Bronchial epithelial cell (primary cell): ENCODE measurements at regions not wholly inside any gene's neighbourhood (a gene's known extent, or its start where the extent isn't known, plus 50 kb on each side); places are given as distances from the start of the nearest gene placed in this dataset.

ENCODE experiments used
- DNase-seq: peaks from one replicate; pipeline ENCODE4 v3.0.0-alpha.2; 2010; ENCODE audit warnings: low read depth
- FAIRE-seq: peaks from 2 replicates; lab custom pipeline; 2011; peaks lifted over from hg19 to GRCh38; lab: Jason Lieb, UNC
- H3K27me3 ChIP-seq: 2 replicates; pipeline ENCODE4 v1.5.1; 2011; ENCODE audit warnings: low read length; ENCODE audit not compliant: control insufficient read depth, insufficient read depth
- H3K36me3 ChIP-seq: 2 replicates; pipeline ENCODE4 v1.5.1; 2011; ENCODE audit warnings: low read length; ENCODE audit not compliant: control insufficient read depth, insufficient read depth
- H3K4me3 ChIP-seq: 2 replicates; pipeline ENCODE4 v1.5.1; 2011; ENCODE audit warnings: mild to moderate bottlenecking, low read depth, low read length, control low read depth
- CTCF ChIP-seq: IDR thresholded peaks from 2 replicates; pipeline ENCODE4 v1.5.1; 2011; ENCODE audit warnings: mild to moderate bottlenecking, moderate library complexity, low read length, control low read depth, inconsistent platforms; ENCODE audit not compliant: insufficient read depth, severe bottlenecking

DNA sequence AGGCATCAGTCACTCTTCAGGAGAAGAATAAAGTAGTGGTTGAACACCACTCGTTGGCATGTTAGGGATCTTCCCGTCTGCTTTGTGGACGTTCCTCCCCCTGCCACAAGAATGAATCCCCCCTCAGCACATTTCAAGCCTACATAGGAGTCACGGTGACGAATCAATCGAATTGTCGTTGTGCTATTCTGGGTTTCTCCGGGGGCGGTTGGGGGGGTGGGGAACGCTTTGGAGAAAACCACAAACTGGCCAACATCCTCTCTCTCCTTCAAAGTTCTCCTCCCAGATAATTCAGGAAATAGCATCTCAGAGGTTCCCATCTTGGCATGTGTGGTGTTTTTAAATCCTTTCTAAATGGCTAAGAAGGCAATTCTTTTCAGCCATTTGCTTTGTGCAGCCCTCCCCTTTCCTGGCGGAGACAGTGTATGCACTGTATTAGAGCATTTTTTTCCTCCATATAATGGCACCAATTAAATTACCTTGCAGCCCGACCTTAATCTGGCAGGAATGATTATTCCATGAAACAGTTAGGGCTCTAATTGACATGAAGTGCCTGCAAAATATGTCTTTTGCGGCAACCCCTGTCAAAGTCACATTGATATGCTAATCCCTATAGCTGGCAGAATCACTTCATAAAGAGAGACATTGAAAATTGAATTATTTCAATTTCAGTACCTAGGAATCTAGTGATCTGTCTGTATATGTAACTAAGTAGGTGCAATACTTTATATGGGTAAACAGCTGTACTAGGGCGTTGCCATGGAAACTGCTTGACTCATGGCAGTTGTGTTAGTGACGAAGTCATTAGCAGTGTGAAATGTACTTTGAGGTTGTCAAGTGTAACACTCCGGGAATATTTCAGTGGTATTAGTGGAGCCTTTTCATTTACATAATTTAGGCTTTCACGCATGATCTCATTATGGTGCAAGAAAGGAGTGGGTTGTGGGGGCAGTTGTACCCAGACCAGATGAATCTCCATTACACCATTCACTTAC is 323.4 kb upstream of the SLC14A2 start:
- FAIRE-seq, result no peak
- Histone ChIP-seq H3K36me3 (no peaks in the 10 kb centered on the region), H3K4me3 (no peak overlapping the region), H3K27me3 (no peaks in the 10 kb centered on the region)
- TF ChIP-seq CTCF, result no peak
- DNase-seq, result peak; percentile 18

GRCh38 chr18:45295388-45295787 is 319.9 kb upstream of the SLC14A2 start:
- peak; percentile 18 for FAIRE-seq
- no peak for TF ChIP-seq CTCF

GRCh38 chr18:45298986-45299385 is 316.3 kb upstream of the SLC14A2 start:
- FAIRE-seq (no peak), DNase-seq (no peak)
- no peak for TF ChIP-seq CTCF
- Histone ChIP-seq H3K4me3 (no peak overlapping the region), H3K36me3 (no peaks in the 10 kb centered on the region), H3K27me3 (peaks cover 2% of the 10 kb centered on the region)

More at GRCh38 chr18:45295388-45295787, 319.9 kb upstream of the SLC14A2 start:
- Histone ChIP-seq H3K36me3 (no peaks in the 10 kb centered on the region), H3K27me3 (peaks cover 2% of the 10 kb centered on the region), H3K4me3 (no peak overlapping the region)
- no peak for DNase-seq

DNA sequence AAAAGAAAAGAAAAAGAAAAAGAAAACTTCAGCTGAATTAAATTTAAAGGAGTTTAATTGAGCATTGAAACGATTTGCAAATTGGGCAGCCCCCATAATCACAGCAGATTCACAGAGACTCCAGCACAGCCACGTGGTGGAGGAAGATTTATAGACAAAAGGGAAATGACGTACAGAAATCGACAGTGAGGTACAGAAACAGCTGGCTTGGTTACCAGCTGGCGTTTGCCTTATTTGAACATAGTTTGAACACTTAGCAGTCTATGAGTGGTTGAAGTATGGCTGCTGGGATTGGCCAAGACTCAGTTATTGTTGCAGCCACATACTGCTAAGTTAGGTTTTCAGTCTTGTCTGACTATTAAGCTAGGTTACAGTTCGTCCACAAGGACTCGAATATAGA is 312.2 kb upstream of the SLC14A2 start:
- Histone ChIP-seq H3K27me3 (peaks cover 2% of the 10 kb centered on the region), H3K4me3 (no peak overlapping the region), H3K36me3 (no peaks in the 10 kb centered on the region)
- DNase-seq, result no peak
- no peak for FAIRE-seq
- no peak for TF ChIP-seq CTCF

DNA sequence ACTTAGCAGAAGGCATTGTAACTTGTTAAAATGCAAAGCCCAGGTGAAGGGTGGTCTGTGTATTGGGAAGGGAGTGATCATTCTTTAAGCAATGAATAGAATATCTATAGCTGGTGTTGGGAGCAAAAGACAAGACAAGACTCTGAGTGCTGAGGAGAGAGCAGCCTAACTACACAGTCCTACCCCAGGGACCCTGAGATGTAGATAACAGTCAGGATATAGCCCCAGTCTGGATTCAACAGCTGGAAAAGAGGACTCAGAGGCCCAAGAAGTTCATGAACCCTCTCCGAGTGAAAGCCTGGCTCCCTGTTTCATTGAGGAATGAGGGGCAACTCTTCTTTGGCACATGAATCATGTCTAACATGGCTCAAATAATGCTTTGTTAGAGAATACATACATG is 310.7 kb upstream of the SLC14A2 start:
- DNase-seq (no peak), FAIRE-seq (no peak)
- Histone ChIP-seq H3K36me3 (no peaks in the 10 kb centered on the region), H3K27me3 (no peaks in the 10 kb centered on the region), H3K4me3 (no peak overlapping the region)
- TF ChIP-seq CTCF, result no peak
